ENCODE measurements at regions not wholly inside any gene's neighbourhood (a gene's known extent, or its start where the extent isn't known, plus 50 kb on each side); places are given as distances from the start of the nearest gene placed in this dataset.

- no peak overlapping the region for H3K4me2 ChIP-seq (ENCODE audit: low read depth, low read length, poor library complexity, severe bottlenecking)
- H4K20me1 ChIP-seq (ENCODE audit: low read depth, low read length), result no peaks in the 10 kb centered on the region
- H3K27ac ChIP-seq (ENCODE audit: low read depth, low read length), result no peak overlapping the region
- no peaks in the 10 kb centered on the region for H3K27me3 ChIP-seq (ENCODE audit: low read length)
- no peaks in the 10 kb centered on the region for H3K36me3 ChIP-seq (ENCODE audit: low read length)
- H3K9me3 ChIP-seq (ENCODE audit: insufficient read depth, low read length), result no peaks in the 10 kb centered on the region
- H2AFZ ChIP-seq (ENCODE audit: low read depth, low read length, severe bottlenecking), result no peak overlapping the region
- peaks cover 5% of the 10 kb centered on the region; the same call in 1 of the 2 replicates for H3F3A ChIP-seq (ENCODE audit: insufficient read depth)
- TF ChIP-seq EZH2phosphoT487 (conservative IDR thresholded peaks at IDR 0.05; ENCODE audit: low read length), result no peak
- TF ChIP-seq, protein P1, sequence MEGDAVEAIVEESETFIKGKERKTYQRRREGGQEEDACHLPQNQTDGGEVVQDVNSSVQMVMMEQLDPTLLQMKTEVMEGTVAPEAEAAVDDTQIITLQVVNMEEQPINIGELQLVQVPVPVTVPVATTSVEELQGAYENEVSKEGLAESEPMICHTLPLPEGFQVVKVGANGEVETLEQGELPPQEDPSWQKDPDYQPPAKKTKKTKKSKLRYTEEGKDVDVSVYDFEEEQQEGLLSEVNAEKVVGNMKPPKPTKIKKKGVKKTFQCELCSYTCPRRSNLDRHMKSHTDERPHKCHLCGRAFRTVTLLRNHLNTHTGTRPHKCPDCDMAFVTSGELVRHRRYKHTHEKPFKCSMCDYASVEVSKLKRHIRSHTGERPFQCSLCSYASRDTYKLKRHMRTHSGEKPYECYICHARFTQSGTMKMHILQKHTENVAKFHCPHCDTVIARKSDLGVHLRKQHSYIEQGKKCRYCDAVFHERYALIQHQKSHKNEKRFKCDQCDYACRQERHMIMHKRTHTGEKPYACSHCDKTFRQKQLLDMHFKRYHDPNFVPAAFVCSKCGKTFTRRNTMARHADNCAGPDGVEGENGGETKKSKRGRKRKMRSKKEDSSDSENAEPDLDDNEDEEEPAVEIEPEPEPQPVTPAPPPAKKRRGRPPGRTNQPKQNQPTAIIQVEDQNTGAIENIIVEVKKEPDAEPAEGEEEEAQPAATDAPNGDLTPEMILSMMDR (IDR thresholded peaks at IDR 0.05; ENCODE audit: insufficient read depth, low read length, poor library complexity, severe bottlenecking), result no peak
- H3K9ac ChIP-seq (ENCODE audit: low read length), result no peak overlapping the region
- H3K79me2 ChIP-seq (ENCODE audit: insufficient read depth, low read length), result no peaks in the 10 kb centered on the region
- H3K9me2 ChIP-seq (replicated peaks; ENCODE audit: insufficient read depth, low read length), result no peaks in the 10 kb centered on the region
- H3K4me3 ChIP-seq (ENCODE audit: insufficient read depth, low read length, poor library complexity, severe bottlenecking), result no peak overlapping the region
These were observed 337.9 kb downstream of the QKI start for GRCh38 chr6:163752446-163752845.

DNA sequence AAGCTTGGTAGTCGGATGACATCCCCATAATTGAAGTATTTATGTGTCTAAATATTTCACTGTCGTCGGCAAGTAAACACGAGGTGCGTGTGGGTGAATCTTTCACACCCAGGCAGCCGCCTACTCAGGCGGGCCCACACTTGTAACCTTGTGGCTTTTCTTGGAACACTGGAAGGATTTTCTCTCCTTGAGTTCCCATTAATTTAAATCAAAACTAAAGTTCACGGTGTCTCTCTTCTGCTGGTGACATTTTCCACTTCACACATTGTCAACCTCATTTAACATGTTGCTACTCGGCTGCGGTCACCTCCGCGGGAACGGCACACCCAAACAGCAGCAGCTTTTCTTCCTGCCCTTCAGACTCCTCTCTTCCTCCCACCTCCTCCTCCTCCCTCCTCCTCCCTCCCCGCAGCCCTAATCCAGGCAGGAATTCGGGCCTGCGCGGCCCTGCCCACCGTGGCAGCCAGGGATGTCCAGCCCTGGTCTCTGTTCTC, 336.6 kb downstream of the QKI start:
- Histone ChIP-seq H3K27me3 (ENCODE audit: low read length) (no peaks in the 10 kb centered on the region), H3K9me3 (ENCODE audit: insufficient read depth, low read length) (no peaks in the 10 kb centered on the region), H3F3A (ENCODE audit: insufficient read depth) (peaks cover 5% of the 10 kb centered on the region; the same call in 1 of the 2 replicates), H4K20me1 (ENCODE audit: low read depth, low read length) (no peaks in the 10 kb centered on the region), H3K27ac (ENCODE audit: low read depth, low read length) (no peak overlapping the region), H3K79me2 (ENCODE audit: insufficient read depth, low read length) (no peaks in the 10 kb centered on the region), H3K36me3 (ENCODE audit: low read length) (no peaks in the 10 kb centered on the region), H3K4me2 (ENCODE audit: low read depth, low read length, poor library complexity, severe bottlenecking) (no peak overlapping the region), H2AFZ (ENCODE audit: low read depth, low read length, severe bottlenecking) (no peak overlapping the region), H3K9ac (ENCODE audit: low read length) (no peak overlapping the region), H3K9me2 (replicated peaks; ENCODE audit: insufficient read depth, low read length) (no peaks in the 10 kb centered on the region), H3K4me3 (ENCODE audit: insufficient read depth, low read length, poor library complexity, severe bottlenecking) (no peak overlapping the region)
- no peak for TF ChIP-seq EZH2phosphoT487 (conservative IDR thresholded peaks at IDR 0.05; ENCODE audit: low read length)
- TF ChIP-seq, protein P1 (IDR thresholded peaks at IDR 0.05; ENCODE audit: insufficient read depth, low read length, poor library complexity, severe bottlenecking), result no peak

DNA sequence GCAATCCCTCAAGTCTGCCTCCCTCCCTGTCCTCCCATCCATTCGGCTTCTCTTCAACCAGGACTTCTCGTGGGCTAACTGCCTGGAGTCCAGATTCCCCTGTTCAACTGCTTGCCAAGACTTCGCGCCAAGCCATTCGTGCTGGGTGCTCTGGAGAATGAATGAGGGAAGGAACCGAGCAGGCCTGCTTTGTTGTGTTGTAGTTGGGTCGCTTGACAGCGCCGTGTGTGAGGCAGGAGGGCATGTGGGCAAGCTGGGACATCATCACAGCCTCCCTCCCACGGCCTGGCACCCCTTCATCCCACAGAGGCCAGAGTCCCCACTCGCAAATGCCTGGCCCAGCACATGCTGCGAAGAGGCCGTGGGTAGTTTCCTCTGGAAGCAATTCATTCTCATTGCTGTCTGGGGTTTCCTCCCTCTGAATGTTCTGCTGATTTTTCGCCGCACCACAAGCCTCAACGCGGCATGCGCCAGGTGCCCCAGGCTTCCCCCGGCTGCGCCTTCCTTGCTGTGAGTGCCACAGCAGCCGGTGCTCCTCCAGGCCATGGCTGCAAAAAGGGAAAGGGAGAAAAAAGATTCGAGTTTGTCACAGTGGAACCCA, 336.0 kb downstream of the QKI start:
- TF ChIP-seq EZH2phosphoT487 (conservative IDR thresholded peaks at IDR 0.05; ENCODE audit: low read length), result no peak
- TF ChIP-seq, protein P1 (IDR thresholded peaks at IDR 0.05; ENCODE audit: insufficient read depth, low read length, poor library complexity, severe bottlenecking), result no peak

More for the DNA sequence above, 336.0 kb downstream of the QKI start:
- no peak overlapping the region for H3K27ac ChIP-seq (ENCODE audit: low read depth, low read length)
- H3K4me3 ChIP-seq (ENCODE audit: insufficient read depth, low read length, poor library complexity, severe bottlenecking), result no peak overlapping the region
- no peaks in the 10 kb centered on the region for H4K20me1 ChIP-seq (ENCODE audit: low read depth, low read length)
- H3K36me3 ChIP-seq (ENCODE audit: low read length), result no peaks in the 10 kb centered on the region
- H2AFZ ChIP-seq (ENCODE audit: low read depth, low read length, severe bottlenecking), result no peak overlapping the region
- no peak overlapping the region for H3K9ac ChIP-seq (ENCODE audit: low read length)
- no peaks in the 10 kb centered on the region for H3K79me2 ChIP-seq (ENCODE audit: insufficient read depth, low read length)
- no peaks in the 10 kb centered on the region for H3K9me2 ChIP-seq (replicated peaks; ENCODE audit: insufficient read depth, low read length)
- no peaks in the 10 kb centered on the region for H3K9me3 ChIP-seq (ENCODE audit: insufficient read depth, low read length)
- peaks cover under 1% of the 10 kb centered on the region; the same call in 1 of the 2 replicates for H3F3A ChIP-seq (ENCODE audit: insufficient read depth)
- no peak overlapping the region for H3K4me2 ChIP-seq (ENCODE audit: low read depth, low read length, poor library complexity, severe bottlenecking)
- H3K27me3 ChIP-seq (ENCODE audit: low read length), result no peaks in the 10 kb centered on the region
